GM18909 (cell line): ENCODE measurements at regions not wholly inside any gene's neighbourhood (a gene's known extent, or its start where the extent isn't known, plus 50 kb on each side); places are given as distances from the start of the nearest gene placed in this dataset.

ENCODE experiments used
- ATAC-seq: cut with Tn5 transposase; IDR thresholded peaks from one replicate; pipeline ENCODE4 v1.9.1; 2021; ENCODE audit warnings: mild to moderate bottlenecking; ENCODE audit not compliant: unreplicated experiment, poor library complexity

DNA sequence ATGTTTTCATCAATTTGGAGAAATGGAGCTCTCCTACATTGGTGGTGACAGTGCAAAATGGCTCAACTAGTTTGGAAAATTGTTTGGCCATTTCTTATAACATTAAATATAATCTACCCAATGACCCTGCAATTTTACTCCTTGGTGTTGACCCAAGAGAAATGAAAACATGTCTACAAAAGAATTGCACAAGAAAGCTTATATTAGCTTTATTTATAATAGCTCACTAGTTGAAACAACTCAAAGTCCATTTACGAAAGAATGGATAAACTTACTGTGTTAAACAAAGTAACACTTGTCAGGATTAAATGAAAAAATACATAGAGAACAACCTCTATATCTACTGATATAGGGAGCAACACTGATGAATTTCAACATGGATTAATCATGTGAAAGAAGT lies 539.9 kb downstream of the DNAJB9 start:
- ATAC-seq = no peak

GRCh38 chr7:109111086-109111485 lies 541.4 kb downstream of the DNAJB9 start:
- ATAC-seq = no peak

DNA sequence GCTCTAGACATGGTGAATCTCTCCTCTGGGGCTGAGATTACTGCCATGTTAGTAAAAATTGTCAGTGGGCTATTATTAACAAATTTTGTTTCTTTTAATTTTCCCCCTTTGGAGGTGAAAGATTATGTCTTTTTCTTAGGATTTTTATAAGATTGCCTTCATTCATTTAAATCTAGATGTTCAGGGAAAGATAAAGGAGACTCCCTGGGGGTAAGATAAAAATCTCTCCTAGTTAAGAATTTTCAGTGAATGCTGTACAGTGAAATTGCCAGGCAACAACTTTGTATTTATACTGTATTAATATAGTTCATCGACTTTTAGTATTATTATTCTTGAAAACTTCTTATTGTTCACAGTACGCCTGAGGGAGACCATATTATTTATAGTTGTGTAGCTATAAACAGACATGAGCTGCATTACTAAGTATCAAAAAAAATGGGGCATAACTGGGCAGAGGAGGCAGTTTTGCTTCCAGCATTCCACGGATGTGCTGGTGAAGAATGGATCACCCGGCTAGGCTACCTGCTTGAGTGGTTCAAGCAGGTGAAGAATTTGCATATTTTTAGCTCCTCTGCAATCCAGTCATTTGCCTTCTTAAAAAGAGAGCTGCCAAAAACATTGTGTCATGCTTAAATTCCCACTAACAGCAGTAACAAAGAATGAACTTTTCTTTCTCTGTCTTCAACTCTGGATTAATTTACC lies 552.1 kb downstream of the DNAJB9 start:
- no peak for ATAC-seq

- no peak for ATAC-seq
Observed at GRCh38 chr7:109125001-109125400, 555.3 kb downstream of the DNAJB9 start.

DNA sequence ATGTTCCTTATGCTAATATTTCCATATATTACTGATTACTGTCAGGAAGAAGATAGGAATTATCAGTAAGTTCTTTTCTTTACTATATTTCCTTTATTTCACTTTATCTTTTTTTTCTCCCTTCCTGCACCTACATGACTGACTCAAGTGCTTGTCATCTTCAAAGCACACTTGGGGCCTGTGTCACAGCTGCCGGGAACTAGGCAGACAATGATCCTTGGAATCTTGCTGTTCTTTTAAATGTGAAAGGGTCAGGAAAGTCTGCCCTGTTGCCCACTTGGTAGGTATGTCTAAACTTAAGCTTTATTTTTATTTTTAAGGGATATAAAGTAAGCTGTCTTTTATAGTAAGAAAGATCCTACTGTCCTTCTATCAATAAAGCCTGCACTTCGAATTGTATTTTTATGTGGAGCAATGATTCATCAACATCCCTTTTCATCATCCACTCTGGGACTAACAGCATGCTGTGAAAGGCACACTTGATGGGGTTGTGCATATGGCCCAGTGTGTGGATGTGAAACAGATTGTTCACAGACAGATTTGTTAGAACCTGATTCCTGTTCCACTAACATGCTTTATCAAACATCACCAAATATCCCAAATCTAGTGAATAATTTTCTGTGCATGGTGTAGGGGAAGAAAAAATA lies 556.9 kb downstream of the DNAJB9 start:
- ATAC-seq = no peak

DNA sequence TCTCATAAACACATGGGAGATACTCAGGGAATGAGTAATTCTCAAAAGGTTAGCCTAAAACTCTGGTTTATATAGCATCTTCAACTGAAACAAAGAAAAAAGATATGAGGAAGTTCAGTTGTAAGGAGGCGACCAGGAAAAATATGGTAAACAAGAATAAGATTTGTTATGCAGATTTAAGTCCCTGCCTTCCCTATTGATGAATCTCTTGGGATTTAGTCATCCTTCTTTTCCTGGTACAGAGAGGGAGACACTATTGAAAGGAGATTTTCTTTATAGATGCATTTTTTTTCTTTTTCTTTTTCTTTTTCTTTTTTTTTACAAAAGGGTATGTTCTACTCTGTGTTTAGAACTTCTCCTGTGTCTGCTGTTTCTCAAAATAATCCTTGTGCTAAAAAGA lies 557.5 kb downstream of the DNAJB9 start:
- ATAC-seq = no peak

DNA sequence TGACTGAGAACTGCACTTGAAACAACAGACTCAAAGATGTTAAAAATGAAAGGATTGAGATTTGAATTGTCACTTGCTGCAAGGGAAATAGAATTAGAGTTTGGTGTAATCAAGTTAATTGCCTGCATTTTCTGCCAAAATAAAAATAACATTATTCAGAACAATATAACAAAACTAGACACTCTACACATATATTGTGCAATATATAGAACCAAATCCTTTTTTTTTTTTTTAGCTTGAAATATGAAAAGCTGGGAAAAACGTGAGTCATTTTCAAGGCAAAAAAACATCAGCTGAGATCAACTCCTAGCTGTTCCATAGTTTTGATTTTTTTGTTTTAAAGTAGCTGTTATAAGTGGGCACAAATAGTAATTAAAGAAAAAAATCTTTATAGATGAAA lies 561.5 kb downstream of the DNAJB9 start:
- no peak for ATAC-seq

GRCh38 chr7:109136893-109137292 lies 567.2 kb downstream of the DNAJB9 start:
- no peak for ATAC-seq

- no peak for ATAC-seq
Observed at GRCh38 chr7:109154748-109155147, 585.1 kb downstream of the DNAJB9 start.

DNA sequence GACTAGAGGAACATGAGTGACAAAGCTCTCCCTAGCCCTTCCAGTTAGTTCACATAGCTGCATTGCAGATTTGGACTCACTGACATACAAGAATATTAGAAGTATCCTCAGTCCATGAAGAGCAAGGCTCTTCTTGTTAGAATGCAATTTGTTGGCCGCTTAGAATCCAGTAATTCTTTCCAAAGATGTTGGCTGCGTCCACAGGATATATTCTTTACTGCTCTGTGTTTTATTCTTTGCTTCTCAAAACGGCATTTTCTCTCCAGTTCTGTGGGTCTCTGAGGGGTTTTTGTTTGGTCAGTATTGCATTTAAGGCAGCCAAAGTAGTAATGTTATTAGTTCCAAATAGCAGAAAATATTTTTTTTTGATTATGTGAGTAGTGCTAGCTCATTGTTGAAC lies 588.6 kb downstream of the DNAJB9 start:
- no peak for ATAC-seq

- no peak for ATAC-seq
Observed at GRCh38 chr7:109176661-109177060, 607.0 kb downstream of the DNAJB9 start.

DNA sequence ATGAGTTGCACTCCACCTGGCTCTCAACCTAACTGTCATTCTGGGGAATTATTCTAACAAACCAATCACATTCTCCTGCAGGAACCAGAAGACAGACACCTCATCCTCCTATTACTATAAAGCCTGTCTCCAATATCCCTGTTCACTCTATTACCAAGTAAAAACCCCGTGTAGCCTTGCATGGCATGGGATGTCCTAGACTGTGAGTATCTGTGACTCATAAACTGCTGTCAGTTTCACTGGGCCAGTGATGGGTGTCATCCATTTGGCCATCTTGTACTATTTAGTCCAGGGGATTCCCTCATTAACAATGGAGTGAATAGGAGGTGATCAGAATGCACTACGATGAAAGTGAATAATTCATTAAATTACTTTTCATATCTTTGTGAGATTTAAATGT lies 608.7 kb downstream of the DNAJB9 start:
- no peak for ATAC-seq

DNA sequence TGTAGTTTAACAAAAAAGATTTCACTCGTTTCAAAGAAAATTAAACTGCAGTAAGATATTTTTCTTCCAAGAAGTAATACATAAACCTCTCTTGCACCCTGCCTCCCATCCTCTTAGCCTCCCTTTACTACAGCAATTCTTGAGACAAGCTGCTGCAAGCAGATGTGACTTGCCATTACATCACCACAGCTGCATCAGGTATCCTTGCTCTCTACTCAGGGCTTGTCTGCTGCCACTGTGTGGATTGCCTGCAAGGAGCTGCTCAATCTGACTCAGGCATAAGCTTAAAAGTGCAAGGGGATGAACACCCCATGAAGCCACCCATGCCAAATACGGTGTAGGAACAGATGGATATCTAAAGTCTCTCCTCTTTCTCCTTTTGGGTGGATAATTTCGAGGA lies 609.9 kb downstream of the DNAJB9 start:
- ATAC-seq = no peak

DNA sequence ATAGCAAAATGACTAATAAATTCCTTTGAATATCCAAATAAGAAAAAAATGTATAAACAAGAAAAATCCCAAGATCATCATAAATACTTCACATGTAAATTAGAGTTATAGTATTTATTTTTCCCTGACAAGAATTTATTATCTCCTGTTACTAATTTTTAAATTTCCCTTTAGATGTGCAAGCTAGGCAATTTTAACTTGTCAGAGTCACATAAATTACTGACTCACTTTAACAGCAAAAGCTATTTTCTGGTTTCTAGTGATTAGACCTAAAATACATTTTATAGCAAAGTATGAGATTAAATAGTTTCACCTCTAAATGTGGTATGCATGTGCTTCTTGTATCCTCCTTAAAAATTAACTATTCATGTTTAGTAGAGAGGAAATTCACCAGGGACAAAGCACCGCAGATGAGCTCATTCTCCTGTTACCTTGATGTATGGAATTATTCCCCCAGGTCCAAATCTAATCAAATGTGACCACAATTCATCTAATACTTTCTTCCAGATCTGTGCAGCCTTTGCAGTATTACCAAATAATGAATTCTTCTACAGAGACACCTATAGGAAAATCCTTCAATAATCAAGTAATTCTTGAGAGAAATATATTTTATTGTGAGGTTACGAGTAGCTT lies 621.2 kb downstream of the DNAJB9 start:
- ATAC-seq = no peak

DNA sequence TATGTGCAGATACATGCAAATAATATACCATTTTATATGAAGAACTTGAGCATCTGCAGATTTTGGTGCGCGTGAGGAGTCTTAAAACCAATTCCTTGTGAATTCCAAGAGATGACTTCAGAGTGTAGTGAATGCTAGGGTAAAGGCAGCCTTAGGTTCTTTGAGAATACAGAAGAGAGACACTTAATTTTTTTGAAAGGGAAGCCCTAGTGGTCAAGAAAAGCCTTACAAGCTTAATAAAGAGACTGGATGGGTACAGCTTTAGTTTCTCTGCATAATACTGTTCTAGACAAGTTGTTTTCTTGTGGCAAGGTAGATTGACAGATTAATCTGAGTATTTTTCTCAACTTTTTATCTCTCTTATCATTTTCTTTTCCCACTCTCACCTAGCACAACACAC lies 636.5 kb downstream of the DNAJB9 start:
- no peak for ATAC-seq

DNA sequence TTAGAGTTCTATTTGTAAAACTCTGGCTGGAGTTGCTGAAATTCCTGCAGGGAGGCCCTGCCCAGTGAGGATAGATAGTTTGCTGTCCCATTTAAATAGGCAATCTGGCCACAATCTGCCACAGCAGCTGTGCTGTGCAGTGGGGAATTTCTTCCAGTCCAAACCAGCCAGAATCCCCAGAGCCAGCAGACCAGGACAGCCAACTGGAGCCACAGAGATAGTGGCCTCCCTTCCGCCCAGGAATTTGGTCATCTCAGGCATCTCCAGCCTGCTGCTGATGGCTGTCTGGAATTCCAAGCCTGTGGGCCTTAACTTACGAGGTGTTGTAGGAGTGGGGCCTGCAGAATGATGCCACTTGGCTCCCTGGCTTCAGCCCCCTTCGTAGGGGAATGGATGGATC lies 643.4 kb downstream of the DNAJB9 start:
- ATAC-seq = no peak

- ATAC-seq = no peak
Observed at GRCh38 chr7:109215341-109215740, 645.7 kb downstream of the DNAJB9 start.

- no peak for ATAC-seq
Observed at GRCh38 chr7:109224100-109224499, 654.4 kb downstream of the DNAJB9 start.

GRCh38 chr7:109226699-109227098 lies 657.0 kb downstream of the DNAJB9 start:
- ATAC-seq = no peak

- ATAC-seq = no peak
Observed at GRCh38 chr7:109235316-109235715, 665.6 kb downstream of the DNAJB9 start.

DNA sequence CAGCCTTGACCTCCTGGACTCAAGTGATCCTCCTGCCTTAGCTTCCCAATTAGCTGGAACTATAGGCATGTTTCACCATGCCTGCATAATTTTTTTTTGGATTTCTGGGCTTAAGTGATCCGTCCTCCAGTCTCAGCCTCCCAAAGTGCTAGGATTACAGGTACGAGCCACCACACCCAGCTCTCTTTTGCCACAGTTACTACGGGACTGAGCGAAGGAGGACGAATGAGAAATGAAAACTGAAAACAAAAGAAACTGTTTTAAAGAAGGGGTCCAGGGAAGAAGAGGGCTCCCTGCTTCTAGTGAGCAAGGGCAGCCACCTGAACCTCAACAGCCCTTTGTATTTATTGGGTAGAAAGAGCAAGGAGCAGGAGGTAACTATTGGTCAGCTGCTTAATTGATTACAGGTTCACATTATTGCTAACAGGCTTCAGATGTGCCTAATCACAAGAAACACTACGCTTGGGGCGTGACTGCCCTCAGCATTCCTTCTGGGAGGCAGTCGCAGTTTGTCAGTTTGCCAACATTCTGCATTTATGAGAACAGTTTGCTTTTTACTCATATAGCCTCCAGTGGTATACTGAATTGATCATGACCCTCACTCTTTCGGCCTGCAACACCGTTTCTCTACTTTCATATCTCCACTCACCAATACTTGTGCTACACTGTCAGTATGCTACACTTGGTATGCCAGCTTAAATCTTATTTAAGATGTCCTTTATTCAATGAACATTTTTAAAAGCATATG lies 676.8 kb downstream of the DNAJB9 start:
- no peak for ATAC-seq
